ENCODE measurements at regions not wholly inside any gene's neighbourhood (a gene's known extent, or its start where the extent isn't known, plus 50 kb on each side); places are given as distances from the start of the nearest gene placed in this dataset.

GRCh38 chr2:145256551-145256950 lies 736.6 kb upstream of the ZEB2 start:
- TF ChIP-seq, protein P1, sequence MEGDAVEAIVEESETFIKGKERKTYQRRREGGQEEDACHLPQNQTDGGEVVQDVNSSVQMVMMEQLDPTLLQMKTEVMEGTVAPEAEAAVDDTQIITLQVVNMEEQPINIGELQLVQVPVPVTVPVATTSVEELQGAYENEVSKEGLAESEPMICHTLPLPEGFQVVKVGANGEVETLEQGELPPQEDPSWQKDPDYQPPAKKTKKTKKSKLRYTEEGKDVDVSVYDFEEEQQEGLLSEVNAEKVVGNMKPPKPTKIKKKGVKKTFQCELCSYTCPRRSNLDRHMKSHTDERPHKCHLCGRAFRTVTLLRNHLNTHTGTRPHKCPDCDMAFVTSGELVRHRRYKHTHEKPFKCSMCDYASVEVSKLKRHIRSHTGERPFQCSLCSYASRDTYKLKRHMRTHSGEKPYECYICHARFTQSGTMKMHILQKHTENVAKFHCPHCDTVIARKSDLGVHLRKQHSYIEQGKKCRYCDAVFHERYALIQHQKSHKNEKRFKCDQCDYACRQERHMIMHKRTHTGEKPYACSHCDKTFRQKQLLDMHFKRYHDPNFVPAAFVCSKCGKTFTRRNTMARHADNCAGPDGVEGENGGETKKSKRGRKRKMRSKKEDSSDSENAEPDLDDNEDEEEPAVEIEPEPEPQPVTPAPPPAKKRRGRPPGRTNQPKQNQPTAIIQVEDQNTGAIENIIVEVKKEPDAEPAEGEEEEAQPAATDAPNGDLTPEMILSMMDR (IDR thresholded peaks at IDR 0.05; ENCODE audit: insufficient read depth, low read depth, low read length): no peak
- TF ChIP-seq EZH2 (IDR thresholded peaks at IDR 0.05; ENCODE audit: insufficient read depth, low read length): no peak

All from astrocyte (in vitro differentiated cells and primary cell).